HEK293 (cell line): ENCODE measurements at regions not wholly inside any gene's neighbourhood (a gene's known extent, or its start where the extent isn't known, plus 50 kb on each side); places are given as distances from the start of the nearest gene placed in this dataset.

Experiments used
- CTCF ChIA-PET: fragments of 350-600 bp; formaldehyde crosslinking; extraction: SDS; loops from one replicate; lab custom pipeline; 2021; ENCODE audit warnings: antibody characterized with exemption; lab: Yijun Ruan, JAX
- POLR2A ChIA-PET: fragments of 300-600 bp; formaldehyde crosslinking; extraction: SDS; loops from one replicate; lab custom pipeline; 2020; ENCODE audit warnings: antibody characterized with exemption, inconsistent platforms; lab: Yijun Ruan, JAX
- H3K27ac ChIP-seq: fragments of 200-500 bp; sonication (Bioruptor generic); 2 replicates; pipeline ENCODE4 v1.5.1; 2014; ENCODE audit warnings: low read depth, low read length, control low read depth, inconsistent platforms; ENCODE audit errors: extremely low read depth
- H3K36me3 ChIP-seq, 2 experiments: fragments of 200-500 bp in 1 of 2; sonication (Bioruptor generic) in 1 of 2; 1 replicate in 1 of 2; 2 replicates in 1 of 2; pipeline ENCODE4 v1.5.1; 2014 to 2017; ENCODE audit warnings: inconsistent platforms in 2 of 2, low read length in 2 of 2; ENCODE audit not compliant: control insufficient read depth in 2 of 2, insufficient read depth in 1 of 2
- H3K4me1 ChIP-seq: fragments of 200-500 bp; sonication (Bioruptor generic); 2 replicates; pipeline ENCODE4 v1.5.1; 2014; ENCODE audit warnings: mild to moderate bottlenecking, low read length, inconsistent platforms; ENCODE audit not compliant: control insufficient read depth, insufficient read depth
- H3K4me3 ChIP-seq: 2 replicates; pipeline ENCODE4 v1.5.1; 2011; ENCODE audit warnings: low read depth, mild to moderate bottlenecking, control low read depth, low read length, moderate library complexity
- H3K9me3 ChIP-seq: fragments of 200-500 bp; sonication (Bioruptor generic); 2 replicates; pipeline ENCODE4 v1.5.1; 2014; ENCODE audit warnings: low read depth, low read length, inconsistent platforms; ENCODE audit not compliant: control insufficient read depth, insufficient read depth
- GLIS1 ChIP-seq: fragments of 450-650 bp; formaldehyde crosslinking; IDR thresholded peaks from 2 replicates; pipeline ENCODE4 v1.5.1; 2016; ENCODE audit warnings: missing biosample characterization, missing genetic modification characterization
- PRDM1 ChIP-seq: fragments of 450-650 bp; formaldehyde crosslinking; IDR thresholded peaks from 2 replicates; pipeline ENCODE4; 2016; ENCODE audit warnings: missing biosample characterization, missing genetic modification characterization
- TCF7L2 ChIP-seq: IDR thresholded peaks from 2 replicates; pipeline ENCODE4 v1.6.1; 2011; ENCODE audit warnings: low read depth, mild to moderate bottlenecking, inconsistent platforms, low read length, moderate library complexity, borderline replicate concordance
- WT1 ChIP-seq: fragments of 450-650 bp; formaldehyde crosslinking; IDR thresholded peaks from 2 replicates; pipeline ENCODE4 v1.5.1; 2016; ENCODE audit warnings: missing biosample characterization, missing genetic modification characterization
- ZFP69B ChIP-seq: fragments of 450-650 bp; formaldehyde crosslinking; IDR thresholded peaks from 2 replicates; pipeline ENCODE4 v1.5.1; 2016; ENCODE audit warnings: missing biosample characterization, missing genetic modification characterization
- ZNF16 ChIP-seq: fragments of 450-650 bp; formaldehyde crosslinking; IDR thresholded peaks from 2 replicates; pipeline ENCODE4 v1.5.1; 2016; ENCODE audit warnings: low read depth, missing biosample characterization, missing genetic modification characterization
- ZNF174 ChIP-seq: fragments of 450-650 bp; formaldehyde crosslinking; IDR thresholded peaks from 2 replicates; pipeline ENCODE4 v1.5.0; 2017; ENCODE audit warnings: missing biosample characterization, mild to moderate bottlenecking, missing genetic modification characterization
- ZNF266 ChIP-seq: fragments of 450-650 bp; formaldehyde crosslinking; IDR thresholded peaks from 2 replicates; pipeline ENCODE4 v1.5.1; 2016; ENCODE audit warnings: missing biosample characterization, missing genetic modification characterization, low read depth
- ZNF324 ChIP-seq: fragments of 450-650 bp; formaldehyde crosslinking; IDR thresholded peaks from 2 replicates; pipeline ENCODE4 v1.5.1; 2016; ENCODE audit warnings: missing biosample characterization, missing genetic modification characterization
- ZNF366 ChIP-seq: fragments of 450-650 bp; formaldehyde crosslinking; conservative IDR thresholded peaks from 2 replicates; pipeline ENCODE4 v1.5.1; 2016; ENCODE audit warnings: missing biosample characterization, missing genetic modification characterization
- ZNF473 ChIP-seq: fragments of 450-650 bp; formaldehyde crosslinking; IDR thresholded peaks from 2 replicates; pipeline ENCODE4 v1.5.1; 2017; ENCODE audit warnings: missing biosample characterization, missing genetic modification characterization
- ZNF600 ChIP-seq: fragments of 450-650 bp; formaldehyde crosslinking; IDR thresholded peaks from 2 replicates; pipeline ENCODE4 v1.5.1; 2016; ENCODE audit warnings: missing biosample characterization, missing genetic modification characterization
- ZNF660 ChIP-seq: fragments of 450-650 bp; IDR thresholded peaks from 2 replicates; pipeline ENCODE4 v1.5.1; 2018; ENCODE audit warnings: missing biosample characterization, mild to moderate bottlenecking, missing genetic modification characterization
- TF ChIP-seq, protein P1 (sequence below): fragments of 450-650 bp; formaldehyde crosslinking; IDR thresholded peaks from 2 replicates; pipeline ENCODE4; 2016; ENCODE audit warnings: missing biosample characterization, missing genetic modification characterization
- TF ChIP-seq, protein P2 (sequence below): fragments of 450-650 bp; formaldehyde crosslinking; IDR thresholded peaks from 2 replicates; pipeline ENCODE4 v1.5.1; 2016; ENCODE audit warnings: missing biosample characterization, missing genetic modification characterization
- TF ChIP-seq, protein P3 (sequence below): fragments of 450-650 bp; formaldehyde crosslinking; IDR thresholded peaks from 2 replicates; pipeline ENCODE4 v1.5.1; 2016; ENCODE audit warnings: missing biosample characterization, missing genetic modification characterization

DNA sequence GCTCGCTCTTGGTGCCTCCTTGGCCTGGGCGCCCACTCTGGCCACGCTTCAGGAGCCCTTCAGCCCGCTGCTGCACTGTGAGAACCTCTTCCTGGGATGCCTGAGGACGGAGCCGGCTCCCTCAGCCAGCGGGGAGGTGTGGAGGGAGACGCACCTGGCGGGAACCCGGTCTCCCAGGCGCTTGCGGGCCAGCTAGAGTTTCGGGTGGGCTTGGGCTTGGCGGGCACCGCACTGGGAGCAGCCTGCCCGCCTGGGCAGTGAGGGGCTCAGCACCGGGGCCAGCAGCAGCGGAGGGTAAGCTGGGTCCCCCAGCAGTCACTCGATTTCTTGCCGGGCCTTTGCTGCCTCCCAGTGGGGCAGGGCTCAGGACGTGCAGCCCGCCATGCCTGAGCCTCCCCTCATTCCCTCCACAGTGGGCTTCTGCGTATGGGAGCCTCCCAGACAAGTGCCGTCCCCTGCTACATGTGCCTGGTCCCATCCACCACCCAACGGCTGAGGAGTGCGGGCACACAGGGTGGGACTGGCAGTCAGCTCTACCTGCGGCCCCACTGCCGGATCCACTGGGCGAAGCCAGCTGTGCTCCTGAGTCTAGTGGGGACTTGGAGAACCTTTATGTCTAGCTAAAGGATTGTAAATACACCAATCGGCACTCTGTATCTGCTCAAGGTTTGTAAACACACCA lies 708.7 kb downstream of the VGLL3 start:
- no peaks in the 10 kb centered on the region for H3K9me3 ChIP-seq
- no peaks in the 10 kb centered on the region for H3K36me3 ChIP-seq
- ChIA-PET CTCF (no interaction called here), POLR2A (no interaction called here)
- TF ChIP-seq ZNF366 (tag by site-specific recombination) (no peak), WT1 (tag by site-specific recombination) (no peak), ZNF600 (no peak)
- H3K27ac ChIP-seq, result no peak overlapping the region
- H3K4me1 ChIP-seq, result no peaks in the 10 kb centered on the region
- H3K4me3 ChIP-seq, result no peak overlapping the region

DNA sequence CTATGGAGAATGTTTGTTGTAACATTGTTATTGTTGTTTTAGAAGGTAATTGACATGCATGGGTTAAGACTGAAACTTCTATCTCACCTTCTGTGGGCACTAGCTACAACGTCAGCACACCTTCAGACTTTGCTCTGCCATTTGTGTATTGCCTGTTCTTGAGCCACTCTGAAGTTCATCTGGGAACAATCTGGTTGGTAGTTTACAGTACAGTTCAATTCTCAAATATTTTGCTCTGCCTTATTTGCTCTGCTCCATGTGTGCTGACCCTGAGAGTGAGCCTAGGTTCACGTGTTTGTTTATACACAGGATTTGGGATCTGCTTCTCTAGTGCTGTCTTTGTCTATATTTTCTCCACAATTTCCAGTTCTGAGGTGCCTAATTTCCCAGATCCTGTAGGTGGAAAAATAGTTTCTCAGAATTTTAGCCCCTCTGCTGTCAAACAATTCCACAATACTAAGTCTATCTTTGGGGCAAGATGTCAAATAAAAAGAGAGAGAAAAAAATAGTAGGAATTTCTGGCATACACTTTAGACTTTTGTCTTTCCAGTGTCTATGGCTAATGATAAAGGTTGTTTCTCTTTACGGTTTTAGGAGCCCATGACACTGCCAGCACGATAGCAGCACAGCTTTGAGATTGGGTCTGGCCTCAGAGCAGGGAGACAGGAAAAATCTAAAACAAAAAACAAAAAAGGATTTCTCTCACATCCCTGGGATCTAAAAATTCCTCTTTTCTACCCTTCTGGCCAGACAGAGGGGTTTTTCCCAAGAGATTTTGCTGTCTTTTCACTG lies 721.4 kb downstream of the VGLL3 start:
- no peak overlapping the region for H3K27ac ChIP-seq

DNA sequence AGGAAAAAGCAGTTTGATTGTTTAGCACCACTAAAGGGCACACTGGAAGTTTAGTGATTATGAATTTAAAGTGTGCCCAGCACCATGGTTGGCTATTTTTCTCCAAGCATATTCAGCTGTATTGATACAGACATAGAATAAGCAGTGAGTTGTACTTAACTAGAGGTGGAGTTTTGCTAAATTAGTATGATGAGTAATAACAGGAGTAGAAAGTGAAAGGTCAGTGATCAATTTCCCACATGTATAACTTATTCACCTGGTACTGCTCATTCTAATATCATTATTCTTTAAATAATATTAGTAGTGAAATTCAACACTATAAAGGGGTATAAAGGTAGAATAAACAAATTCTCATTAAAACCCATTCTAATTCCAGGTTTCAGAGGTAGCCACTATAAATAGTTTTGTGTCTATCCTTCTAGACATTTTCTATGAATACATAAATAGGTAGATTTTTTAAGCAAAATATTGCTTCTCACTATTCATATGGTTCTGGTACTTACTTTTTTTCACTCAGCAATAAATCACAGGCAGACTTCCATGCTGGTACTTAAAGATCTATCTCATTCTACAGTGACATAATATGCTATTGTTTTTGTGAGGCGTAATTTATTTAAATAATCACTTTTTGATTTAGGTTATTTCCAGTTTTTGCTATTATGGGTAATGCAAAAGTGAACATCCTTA lies 732.9 kb downstream of the VGLL3 start:
- no peak for TF ChIP-seq ZNF324
- no peak for TF ChIP-seq ZNF266 (tag by site-specific recombination)
- no peak for TF ChIP-seq ZNF473 (tag by site-specific recombination)
- TF ChIP-seq, protein P1, sequence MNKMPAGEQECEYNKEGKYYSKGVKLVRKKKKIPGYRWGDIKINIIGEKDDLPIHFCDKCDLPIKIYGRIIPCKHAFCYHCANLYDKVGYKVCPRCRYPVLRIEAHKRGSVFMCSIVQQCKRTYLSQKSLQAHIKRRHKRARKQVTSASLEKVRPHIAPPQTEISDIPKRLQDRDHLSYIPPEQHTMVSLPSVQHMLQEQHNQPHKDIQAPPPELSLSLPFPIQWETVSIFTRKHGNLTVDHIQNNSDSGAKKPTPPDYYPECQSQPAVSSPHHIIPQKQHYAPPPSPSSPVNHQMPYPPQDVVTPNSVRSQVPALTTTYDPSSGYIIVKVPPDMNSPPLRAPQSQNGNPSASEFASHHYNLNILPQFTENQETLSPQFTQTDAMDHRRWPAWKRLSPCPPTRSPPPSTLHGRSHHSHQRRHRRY (tag by site-specific recombination), result no peak
- no peak for TF ChIP-seq ZNF16 (tag by site-specific recombination)
- H3K4me3 ChIP-seq, result no peak overlapping the region
- ChIA-PET POLR2A (no interaction called here), CTCF (no interaction called here)
- no peaks in the 10 kb centered on the region for H3K9me3 ChIP-seq
- H3K27ac ChIP-seq, result no peak overlapping the region
- no peaks in the 10 kb centered on the region for H3K36me3 ChIP-seq
- no peaks in the 10 kb centered on the region for H3K4me1 ChIP-seq

More for the DNA sequence above, 721.4 kb downstream of the VGLL3 start:
- TF ChIP-seq ZNF174 (tag by site-specific recombination), result no peak
- TF ChIP-seq GLIS1 (tag by site-specific recombination), result no peak
- TF ChIP-seq ZNF660 (tag by site-specific recombination), result no peak
- TF ChIP-seq, protein P2, sequence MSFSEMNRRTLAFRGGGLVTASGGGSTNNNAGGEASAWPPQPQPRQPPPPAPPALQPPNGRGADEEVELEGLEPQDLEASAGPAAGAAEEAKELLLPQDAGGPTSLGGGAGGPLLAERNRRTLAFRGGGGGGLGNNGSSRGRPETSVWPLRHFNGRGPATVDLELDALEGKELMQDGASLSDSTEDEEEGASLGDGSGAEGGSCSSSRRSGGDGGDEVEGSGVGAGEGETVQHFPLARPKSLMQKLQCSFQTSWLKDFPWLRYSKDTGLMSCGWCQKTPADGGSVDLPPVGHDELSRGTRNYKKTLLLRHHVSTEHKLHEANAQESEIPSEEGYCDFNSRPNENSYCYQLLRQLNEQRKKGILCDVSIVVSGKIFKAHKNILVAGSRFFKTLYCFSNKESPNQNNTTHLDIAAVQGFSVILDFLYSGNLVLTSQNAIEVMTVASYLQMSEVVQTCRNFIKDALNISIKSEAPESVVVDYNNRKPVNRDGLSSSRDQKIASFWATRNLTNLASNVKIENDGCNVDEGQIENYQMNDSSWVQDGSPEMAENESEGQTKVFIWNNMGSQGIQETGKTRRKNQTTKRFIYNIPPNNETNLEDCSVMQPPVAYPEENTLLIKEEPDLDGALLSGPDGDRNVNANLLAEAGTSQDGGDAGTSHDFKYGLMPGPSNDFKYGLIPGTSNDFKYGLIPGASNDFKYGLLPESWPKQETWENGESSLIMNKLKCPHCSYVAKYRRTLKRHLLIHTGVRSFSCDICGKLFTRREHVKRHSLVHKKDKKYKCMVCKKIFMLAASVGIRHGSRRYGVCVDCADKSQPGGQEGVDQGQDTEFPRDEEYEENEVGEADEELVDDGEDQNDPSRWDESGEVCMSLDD (tag by site-specific recombination), result no peak
- TF ChIP-seq, protein P3, sequence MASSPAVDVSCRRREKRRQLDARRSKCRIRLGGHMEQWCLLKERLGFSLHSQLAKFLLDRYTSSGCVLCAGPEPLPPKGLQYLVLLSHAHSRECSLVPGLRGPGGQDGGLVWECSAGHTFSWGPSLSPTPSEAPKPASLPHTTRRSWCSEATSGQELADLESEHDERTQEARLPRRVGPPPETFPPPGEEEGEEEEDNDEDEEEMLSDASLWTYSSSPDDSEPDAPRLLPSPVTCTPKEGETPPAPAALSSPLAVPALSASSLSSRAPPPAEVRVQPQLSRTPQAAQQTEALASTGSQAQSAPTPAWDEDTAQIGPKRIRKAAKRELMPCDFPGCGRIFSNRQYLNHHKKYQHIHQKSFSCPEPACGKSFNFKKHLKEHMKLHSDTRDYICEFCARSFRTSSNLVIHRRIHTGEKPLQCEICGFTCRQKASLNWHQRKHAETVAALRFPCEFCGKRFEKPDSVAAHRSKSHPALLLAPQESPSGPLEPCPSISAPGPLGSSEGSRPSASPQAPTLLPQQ (tag by site-specific recombination), result no peak
- TF ChIP-seq TCF7L2, result no peak
- no peak for TF ChIP-seq ZNF266 (tag by site-specific recombination)
- TF ChIP-seq, protein P1 (tag by site-specific recombination), result no peak
- TF ChIP-seq PRDM1 (tag by site-specific recombination), result no peak
- no peak for TF ChIP-seq ZFP69B (tag by site-specific recombination)
- TF ChIP-seq, all 188 proteins: peak for 0
- no peaks in the 10 kb centered on the region for H3K9me3 ChIP-seq
- ChIA-PET POLR2A (no interaction called here), CTCF (no interaction called here)
- H3K4me1 ChIP-seq, result no peaks in the 10 kb centered on the region
- H3K4me3 ChIP-seq, result no peak overlapping the region
- no peaks in the 10 kb centered on the region for H3K36me3 ChIP-seq
